ENCODE measurements at regions not wholly inside any gene's neighbourhood (a gene's known extent, or its start where the extent isn't known, plus 50 kb on each side); places are given as distances from the start of the nearest gene placed in this dataset.

- Histone ChIP-seq H3K27me3 (no peaks in the 10 kb centered on the region), H3K9me3 (no peaks in the 10 kb centered on the region), H3K4me3 (ENCODE audit: low read depth, low read length) (no peak overlapping the region), H3K36me3 (no peaks in the 10 kb centered on the region), H3K4me1 (no peaks in the 10 kb centered on the region)
- no peak for DNase-seq
- TF ChIP-seq CTCF (IDR thresholded peaks at IDR 0.05; ENCODE audit: low read depth, low read length) = no peak
These were observed 103.6 kb upstream of the NEO1 start for GRCh38 chr15:72948662-72949061.

DNA sequence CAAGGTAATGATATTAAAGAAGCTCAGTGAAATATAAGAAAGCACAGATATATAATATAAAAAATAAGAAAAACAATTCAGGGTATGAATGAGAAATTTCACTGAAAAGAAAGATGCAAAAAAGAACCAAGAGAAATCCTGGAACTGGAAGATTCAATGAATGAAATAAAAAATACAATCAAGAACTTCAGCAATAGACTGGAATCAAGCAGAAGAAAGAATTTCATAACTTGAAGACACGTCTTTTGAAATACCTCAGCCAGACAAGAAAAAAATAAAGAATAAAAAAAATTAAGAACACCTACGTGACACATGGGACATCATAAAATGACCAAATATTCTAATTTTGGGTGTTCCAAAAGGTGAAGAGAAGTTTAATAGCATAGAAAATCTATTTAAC lies 104.6 kb upstream of the NEO1 start:
- TF ChIP-seq CTCF (IDR thresholded peaks at IDR 0.05; ENCODE audit: low read depth, low read length) = no peak
- H3K4me3 ChIP-seq (ENCODE audit: low read depth, low read length) = no peak overlapping the region
- H3K4me1 ChIP-seq = no peaks in the 10 kb centered on the region
- no peaks in the 10 kb centered on the region for H3K9me3 ChIP-seq
- DNase-seq = no peak
- no peaks in the 10 kb centered on the region for H3K36me3 ChIP-seq
- H3K27me3 ChIP-seq = no peaks in the 10 kb centered on the region

DNA sequence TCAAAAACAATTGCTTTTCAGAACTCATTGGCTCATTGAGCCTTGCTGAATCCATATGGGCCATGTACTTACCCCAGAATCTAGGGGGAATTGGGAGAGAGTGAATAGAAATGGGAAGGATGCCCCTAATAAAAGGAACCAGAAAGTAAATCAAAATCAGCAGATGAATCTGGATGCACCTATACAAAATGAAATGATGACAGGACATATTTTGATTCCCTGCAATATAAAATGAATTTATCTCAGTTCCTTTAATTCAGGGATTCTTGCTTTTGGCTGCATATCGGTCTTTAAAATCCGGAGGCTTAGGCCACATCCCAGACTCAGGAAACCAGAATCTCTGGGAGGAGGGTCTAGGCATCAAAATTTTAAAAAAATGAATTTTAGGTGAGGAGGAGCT lies 107.7 kb upstream of the NEO1 start:
- DNase-seq = no peak
- no peak overlapping the region for H3K4me3 ChIP-seq (ENCODE audit: low read depth, low read length)
- H3K36me3 ChIP-seq = no peaks in the 10 kb centered on the region
- TF ChIP-seq CTCF (IDR thresholded peaks at IDR 0.05; ENCODE audit: low read depth, low read length) = no peak
- H3K4me1 ChIP-seq = no peaks in the 10 kb centered on the region
- H3K9me3 ChIP-seq = no peaks in the 10 kb centered on the region
- H3K27me3 ChIP-seq = no peaks in the 10 kb centered on the region

DNA sequence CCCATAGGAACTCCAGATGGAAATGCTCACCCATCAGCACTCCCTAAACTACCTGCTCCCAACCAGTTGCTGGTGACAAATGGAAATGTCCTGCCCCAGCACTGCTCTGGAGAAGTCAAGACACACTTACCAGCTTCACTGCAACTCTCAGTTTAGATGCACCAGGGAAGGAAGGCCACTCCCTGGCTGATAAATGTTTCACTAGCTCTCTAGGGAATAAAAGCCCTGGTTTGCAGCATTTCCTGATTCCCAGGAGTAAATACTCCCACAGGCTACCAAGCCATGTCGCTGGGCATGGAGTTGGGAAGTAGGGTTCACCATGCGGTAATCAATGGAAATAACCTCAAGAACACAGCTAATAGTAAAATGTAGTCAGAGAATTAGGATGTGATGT lies 112.0 kb upstream of the NEO1 start:
- H3K9me3 ChIP-seq = no peaks in the 10 kb centered on the region
- no peaks in the 10 kb centered on the region for H3K36me3 ChIP-seq
- no peak for DNase-seq
- no peaks in the 10 kb centered on the region for H3K4me1 ChIP-seq
- H3K27me3 ChIP-seq = no peaks in the 10 kb centered on the region
- TF ChIP-seq CTCF (IDR thresholded peaks at IDR 0.05; ENCODE audit: low read depth, low read length) = no peak
- no peak overlapping the region for H3K4me3 ChIP-seq (ENCODE audit: low read depth, low read length)

DNA sequence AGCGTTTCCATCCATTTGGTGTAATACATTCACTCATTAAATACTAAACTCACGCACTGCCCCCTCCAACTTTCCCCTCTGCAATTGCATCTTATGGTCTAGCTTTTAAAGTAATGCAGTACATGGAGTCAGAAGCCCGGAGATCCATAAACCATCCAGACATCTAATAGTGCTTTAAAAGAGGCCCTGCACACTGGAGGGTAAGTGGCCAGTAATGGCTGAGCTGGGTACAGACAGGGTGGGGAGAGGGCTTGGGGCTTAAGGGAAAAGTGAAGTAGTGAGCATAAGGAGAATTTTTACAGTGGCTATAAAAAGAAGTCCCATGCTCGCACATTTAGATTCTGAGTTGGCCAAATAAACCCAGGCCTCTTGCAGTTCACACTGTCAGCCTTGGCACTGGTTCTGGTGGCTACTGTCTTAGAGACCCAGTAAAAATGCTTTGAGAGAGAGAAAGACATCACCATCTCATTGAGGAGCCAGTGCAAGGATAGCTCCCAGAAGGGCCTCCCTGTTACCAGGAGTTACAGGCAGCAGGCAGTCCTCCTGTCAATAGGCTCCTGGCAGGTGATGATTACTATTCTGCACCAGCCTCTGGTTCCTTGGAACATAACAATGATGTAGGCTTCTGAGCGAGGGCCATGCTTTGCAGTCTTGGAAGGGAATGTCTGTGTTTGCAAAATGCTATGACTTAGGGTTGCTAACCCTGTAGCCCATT lies 112.6 kb upstream of the NEO1 start:
- DNase-seq = no peak
- no peaks in the 10 kb centered on the region for H3K9me3 ChIP-seq
- TF ChIP-seq CTCF (IDR thresholded peaks at IDR 0.05; ENCODE audit: low read depth, low read length) = no peak
- no peaks in the 10 kb centered on the region for H3K4me1 ChIP-seq
- no peaks in the 10 kb centered on the region for H3K27me3 ChIP-seq
- H3K4me3 ChIP-seq (ENCODE audit: low read depth, low read length) = no peak overlapping the region
- H3K36me3 ChIP-seq = no peaks in the 10 kb centered on the region

All from BE2C (cell line).